HEK293 (cell line): ENCODE measurements at regions not wholly inside any gene's neighbourhood (a gene's known extent, or its start where the extent isn't known, plus 50 kb on each side); places are given as distances from the start of the nearest gene placed in this dataset.

Experiments used
- CTCF ChIA-PET: fragments of 350-600 bp; formaldehyde crosslinking; extraction: SDS; loops from one replicate; lab custom pipeline; 2021; ENCODE audit warnings: antibody characterized with exemption; lab: Yijun Ruan, JAX
- POLR2A ChIA-PET: fragments of 300-600 bp; formaldehyde crosslinking; extraction: SDS; loops from one replicate; lab custom pipeline; 2020; ENCODE audit warnings: antibody characterized with exemption, inconsistent platforms; lab: Yijun Ruan, JAX
- H3K27ac ChIP-seq: fragments of 200-500 bp; sonication (Bioruptor generic); 2 replicates; pipeline ENCODE4 v1.5.1; 2014; ENCODE audit warnings: low read depth, low read length, control low read depth, inconsistent platforms; ENCODE audit errors: extremely low read depth
- H3K36me3 ChIP-seq, 2 experiments: fragments of 200-500 bp in 1 of 2; sonication (Bioruptor generic) in 1 of 2; 1 replicate in 1 of 2; 2 replicates in 1 of 2; pipeline ENCODE4 v1.5.1; 2014 to 2017; ENCODE audit warnings: inconsistent platforms in 2 of 2, low read length in 2 of 2; ENCODE audit not compliant: control insufficient read depth in 2 of 2, insufficient read depth in 1 of 2
- H3K4me1 ChIP-seq: fragments of 200-500 bp; sonication (Bioruptor generic); 2 replicates; pipeline ENCODE4 v1.5.1; 2014; ENCODE audit warnings: mild to moderate bottlenecking, low read length, inconsistent platforms; ENCODE audit not compliant: control insufficient read depth, insufficient read depth
- H3K4me3 ChIP-seq: 2 replicates; pipeline ENCODE4 v1.5.1; 2011; ENCODE audit warnings: low read depth, mild to moderate bottlenecking, control low read depth, low read length, moderate library complexity
- H3K9me3 ChIP-seq: fragments of 200-500 bp; sonication (Bioruptor generic); 2 replicates; pipeline ENCODE4 v1.5.1; 2014; ENCODE audit warnings: low read depth, low read length, inconsistent platforms; ENCODE audit not compliant: control insufficient read depth, insufficient read depth
- YY1 ChIP-seq: fragments of 450-650 bp; formaldehyde crosslinking; IDR thresholded peaks from 2 replicates; pipeline ENCODE4 v1.5.1; 2018; ENCODE audit warnings: missing biosample characterization, missing genetic modification characterization
- ZBTB11 ChIP-seq: fragments of 450-650 bp; formaldehyde crosslinking; conservative IDR thresholded peaks from 2 replicates; pipeline ENCODE4 v1.5.1; 2016; ENCODE audit warnings: low read depth, missing biosample characterization, missing genetic modification characterization
- ZBTB6 ChIP-seq: fragments of 450-650 bp; formaldehyde crosslinking; IDR thresholded peaks from 2 replicates; pipeline ENCODE4 v1.5.1; 2017; ENCODE audit warnings: missing biosample characterization, missing genetic modification characterization
- ZNF114 ChIP-seq: fragments of 450-650 bp; formaldehyde crosslinking; IDR thresholded peaks from 2 replicates; pipeline ENCODE4 v1.5.0; 2017; ENCODE audit warnings: missing biosample characterization, missing genetic modification characterization
- ZNF324 ChIP-seq: fragments of 450-650 bp; formaldehyde crosslinking; IDR thresholded peaks from 2 replicates; pipeline ENCODE4 v1.5.1; 2016; ENCODE audit warnings: missing biosample characterization, missing genetic modification characterization
- ZNF426 ChIP-seq: fragments of 450-650 bp; formaldehyde crosslinking; IDR thresholded peaks from 2 replicates; pipeline ENCODE4 v1.5.1; 2017; ENCODE audit warnings: missing biosample characterization, missing genetic modification characterization, mild to moderate bottlenecking, inconsistent platforms, moderate library complexity
- ZNF449 ChIP-seq: fragments of 450-650 bp; formaldehyde crosslinking; IDR thresholded peaks from 2 replicates; pipeline ENCODE4 v1.5.1; 2017; ENCODE audit warnings: missing biosample characterization, mild to moderate bottlenecking, missing genetic modification characterization, moderate library complexity
- ZNF530 ChIP-seq: fragments of 450-650 bp; formaldehyde crosslinking; IDR thresholded peaks from 2 replicates; pipeline ENCODE4 v1.5.1; 2016; ENCODE audit warnings: low read depth, missing biosample characterization, missing genetic modification characterization
- ZNF654 ChIP-seq: fragments of 450-650 bp; formaldehyde crosslinking; IDR thresholded peaks from 2 replicates; pipeline ENCODE4 v1.5.1; 2016; ENCODE audit warnings: low read depth, missing biosample characterization, missing genetic modification characterization
- ZNF658 ChIP-seq: fragments of 450-650 bp; formaldehyde crosslinking; IDR thresholded peaks from 2 replicates; pipeline ENCODE4; 2016; ENCODE audit warnings: missing biosample characterization, missing genetic modification characterization
- ZNF701 ChIP-seq: fragments of 450-650 bp; formaldehyde crosslinking; IDR thresholded peaks from 2 replicates; pipeline ENCODE4 v1.5.1; 2016; ENCODE audit warnings: missing biosample characterization, missing genetic modification characterization
- ZNF791 ChIP-seq: fragments of 450-650 bp; formaldehyde crosslinking; IDR thresholded peaks from 2 replicates; pipeline ENCODE4 v1.5.1; 2016; ENCODE audit warnings: missing biosample characterization, missing genetic modification characterization
- ZXDB ChIP-seq: fragments of 450-650 bp; formaldehyde crosslinking; IDR thresholded peaks from 2 replicates; pipeline ENCODE4 v1.5.1; 2016; ENCODE audit warnings: missing biosample characterization, missing genetic modification characterization

GRCh38 chr6:144401736-144402733, 116.9 kb downstream of the UTRN start:
- CTCF ChIA-PET: interaction anchor here (0.7 kb wide), 1 partner anchor 809 kb away, joined by 3 read pairs; no protein-coding TSS in a partner anchor
- Histone ChIP-seq H3K27ac (no peak overlapping the region), H3K36me3 (peaks cover 0 to 3% of the 10 kb centered on the region in 2 experiments; a peak in 1 of 3 replicates), H3K4me1 (peaks cover 21% of the 10 kb centered on the region), H3K4me3 (no peak overlapping the region), H3K9me3 (no peaks in the 10 kb centered on the region)
- no peak for TF ChIP-seq ZNF658 (tag by site-specific recombination)
- TF ChIP-seq ZBTB6 (tag by site-specific recombination): no peak
- TF ChIP-seq ZBTB11 (tag by site-specific recombination): no peak
- no peak for TF ChIP-seq ZNF654 (tag by site-specific recombination)
- POLR2A ChIA-PET: no interaction called here

- peaks cover 21% of the 10 kb centered on the region for H3K4me1 ChIP-seq
- TF ChIP-seq YY1 (tag by site-specific recombination) (no peak), ZNF449 (tag by site-specific recombination) (peak; percentile 91), ZNF114 (tag by site-specific recombination) (no peak), ZXDB (no peak), ZBTB6 (tag by site-specific recombination) (0 out of 2 replicates have a peak, but pooled peaks have one; percentile 23), ZNF791 (tag by site-specific recombination) (no peak), ZNF324 (tag by site-specific recombination) (no peak), ZNF426 (tag by site-specific recombination) (no peak), ZNF530 (tag by site-specific recombination) (no peak), ZNF701 (tag by site-specific recombination) (no peak)
- H3K9me3 ChIP-seq: no peaks in the 10 kb centered on the region
- H3K36me3 ChIP-seq: peaks cover 0 to 2% of the 10 kb centered on the region in 2 experiments; a peak in 1 of 3 replicates
- ChIA-PET POLR2A (no interaction called here), CTCF (no interaction called here)
- no peak overlapping the region for H3K4me3 ChIP-seq
- H3K27ac ChIP-seq: no peak overlapping the region
These were observed 117.6 kb downstream of the UTRN start for GRCh38 chr6:144402750-144403149.
